NOMO-1 treated with dmso at 0.1 percent for 144 hours (cell line): ENCODE measurements at regions not wholly inside any gene's neighbourhood (a gene's known extent, or its start where the extent isn't known, plus 50 kb on each side); places are given as distances from the start of the nearest gene placed in this dataset.
"Not testable (repeated sequence)": the region's sequence is repeated elsewhere in the genome, so short reads cannot be mapped to it uniquely, and the experiment has no call there.

Source experiments
- DNase-seq: peaks from one replicate; lab custom pipeline; 2025; ENCODE audit not compliant: unreplicated experiment; lab: John Stamatoyannopoulos, UW

DNA sequence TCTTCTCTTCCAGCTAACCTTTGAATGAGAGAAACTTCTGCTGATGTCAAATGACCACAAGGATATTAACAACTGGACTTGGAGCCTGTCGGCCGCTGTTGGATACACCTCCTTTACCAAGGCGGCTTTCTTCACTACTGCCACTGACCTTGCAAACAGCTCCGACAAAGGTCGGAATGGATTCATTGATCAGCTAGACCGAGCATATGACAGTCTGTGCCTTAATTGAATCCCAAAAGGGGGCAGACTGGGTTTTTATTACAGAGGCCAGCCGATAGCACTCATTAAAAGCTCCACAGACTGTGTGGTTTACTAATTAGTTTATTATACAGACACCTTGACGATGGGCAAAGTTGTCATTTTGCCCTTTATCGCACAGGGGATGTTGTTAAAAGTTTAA lies 394.5 kb downstream of the RERGL start:
- DNase-seq: no peak

DNA sequence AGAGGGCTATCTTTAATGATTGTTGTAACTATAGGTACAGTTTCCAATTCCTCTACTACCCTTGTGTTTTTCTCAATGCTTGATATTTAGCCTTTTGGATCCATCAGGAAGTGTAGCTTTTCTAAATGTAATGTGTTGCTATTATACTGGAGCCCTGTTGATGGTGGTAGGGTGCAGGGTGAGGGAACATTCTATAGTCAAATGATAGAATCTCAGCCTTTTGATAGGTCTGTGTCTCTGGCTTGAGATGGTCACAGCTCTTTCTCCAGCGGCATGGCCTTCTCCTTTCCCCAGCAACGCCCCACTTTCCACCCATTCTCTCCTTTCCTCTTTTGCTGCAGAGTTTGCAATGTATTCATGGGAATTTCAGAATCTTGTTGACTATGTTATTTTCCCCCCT lies 398.6 kb downstream of the RERGL start:
- no peak for DNase-seq

DNA sequence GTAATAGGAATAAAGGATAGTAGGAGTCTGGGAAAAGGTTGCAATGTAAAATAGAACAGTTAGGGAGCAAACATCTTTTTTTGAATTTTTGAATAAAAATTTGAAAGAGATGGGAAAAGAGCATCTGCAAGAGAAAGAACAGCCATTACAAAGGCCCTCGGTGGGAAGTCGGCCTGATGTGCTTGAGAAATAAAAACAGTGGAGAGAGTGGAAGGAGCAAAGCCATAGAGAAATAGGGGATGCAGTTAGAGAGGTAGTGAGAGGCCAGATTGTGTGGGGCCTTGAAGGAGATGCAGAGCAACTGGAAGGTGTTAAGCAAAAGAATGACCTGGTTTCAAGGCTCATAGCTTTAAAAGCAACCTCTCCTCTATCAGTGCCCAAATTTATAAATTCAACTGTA lies 409.8 kb downstream of the RERGL start:
- DNase-seq: no peak

DNA sequence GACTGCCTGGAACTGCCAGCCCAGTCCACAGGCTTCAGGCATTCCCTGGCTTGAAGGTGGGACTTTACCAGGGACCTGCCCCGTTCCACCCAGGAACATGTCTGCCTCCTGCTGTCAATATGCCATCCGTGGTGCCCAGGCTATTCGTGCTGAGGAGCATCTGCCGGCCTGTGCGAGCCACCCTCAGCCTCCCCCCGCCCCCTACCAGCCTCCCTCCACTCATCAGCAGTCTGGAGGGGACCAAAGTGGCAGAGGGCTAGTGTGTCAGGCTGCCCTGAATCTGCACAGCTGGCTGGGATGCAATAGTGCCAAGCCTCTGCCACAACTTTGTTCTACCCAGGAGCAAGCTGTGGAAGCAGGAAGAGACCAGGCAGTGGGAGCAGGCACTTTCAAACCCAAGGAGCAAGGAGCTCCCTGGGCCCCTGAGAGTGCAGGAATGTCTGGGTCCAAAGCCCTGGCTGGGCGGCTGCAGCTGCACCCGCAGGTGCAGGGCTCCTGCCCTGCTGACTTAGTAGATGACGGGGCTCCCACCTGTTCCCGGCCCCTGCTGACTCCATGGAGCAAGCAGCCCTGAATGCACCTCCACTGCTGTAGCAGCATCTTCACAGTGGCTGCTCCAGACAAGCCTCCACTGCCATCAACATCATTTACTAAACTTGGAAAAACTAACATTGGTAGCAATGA lies 423.2 kb downstream of the RERGL start:
- DNase-seq: no peak

- no peak for DNase-seq
Observed at GRCh38 chr12:17665839-17666238, 424.2 kb downstream of the RERGL start.

- DNase-seq: no peak
Observed at GRCh38 chr12:17661250-17661649, 428.7 kb downstream of the RERGL start.

DNA sequence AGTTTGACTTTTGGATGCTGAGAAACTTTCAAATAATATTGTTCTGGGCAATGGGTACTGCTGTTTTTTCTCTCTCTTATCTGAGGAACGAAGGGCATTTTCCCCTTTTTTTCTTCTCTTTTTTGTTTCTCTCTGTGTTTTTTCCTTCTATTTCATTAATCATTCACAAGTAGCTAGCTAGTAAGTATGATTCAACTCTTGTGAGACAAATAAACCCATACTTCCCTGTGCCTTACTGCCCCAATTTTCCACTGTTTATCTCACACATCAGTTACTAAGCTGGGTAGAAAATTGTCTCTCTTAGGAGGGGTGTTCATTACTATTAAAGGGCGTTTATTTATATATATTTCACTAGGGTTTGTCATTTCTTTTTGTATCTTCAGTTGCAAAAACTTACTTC lies 437.6 kb downstream of the RERGL start:
- no peak for DNase-seq

DNA sequence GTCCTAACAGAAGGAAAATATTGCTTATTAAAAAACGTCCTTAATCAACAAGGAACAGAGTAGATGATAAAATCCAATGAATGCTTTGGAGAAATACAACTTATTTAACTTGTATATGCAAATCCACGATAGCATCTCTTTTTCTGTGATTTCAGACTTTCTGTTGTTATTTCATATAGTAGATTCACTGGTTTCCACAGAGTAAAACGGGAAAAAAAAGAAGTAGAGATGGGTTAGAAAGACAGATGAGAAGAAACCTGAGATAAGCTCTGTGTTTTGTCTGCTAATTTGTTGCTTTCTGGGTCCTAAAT lies 447.7 kb downstream of the RERGL start:
- DNase-seq: no peak

DNA sequence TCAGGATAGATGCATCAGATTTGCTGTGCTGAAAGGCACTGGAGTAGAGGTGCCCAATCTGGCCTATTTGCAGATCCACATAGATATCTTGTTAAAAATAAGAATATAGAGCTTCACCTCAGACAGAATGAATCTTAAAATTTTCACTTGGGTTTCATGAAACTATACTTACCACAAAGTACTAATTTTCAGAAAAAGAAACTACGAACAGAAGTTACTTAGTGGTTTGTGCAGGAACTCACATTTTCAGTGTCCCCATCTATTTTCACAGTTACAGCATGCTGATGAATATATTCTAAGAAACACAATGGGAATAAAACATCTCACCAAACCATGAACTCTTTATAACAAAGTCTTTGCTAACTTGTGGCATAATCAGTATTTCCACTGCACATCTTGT lies 449.4 kb downstream of the RERGL start:
- DNase-seq: no peak

GRCh38 chr12:17618831-17619230 lies 471.2 kb downstream of the RERGL start:
- DNase-seq: no peak

GRCh38 chr12:17609701-17610100 lies 480.3 kb downstream of the RERGL start:
- no peak for DNase-seq

DNA sequence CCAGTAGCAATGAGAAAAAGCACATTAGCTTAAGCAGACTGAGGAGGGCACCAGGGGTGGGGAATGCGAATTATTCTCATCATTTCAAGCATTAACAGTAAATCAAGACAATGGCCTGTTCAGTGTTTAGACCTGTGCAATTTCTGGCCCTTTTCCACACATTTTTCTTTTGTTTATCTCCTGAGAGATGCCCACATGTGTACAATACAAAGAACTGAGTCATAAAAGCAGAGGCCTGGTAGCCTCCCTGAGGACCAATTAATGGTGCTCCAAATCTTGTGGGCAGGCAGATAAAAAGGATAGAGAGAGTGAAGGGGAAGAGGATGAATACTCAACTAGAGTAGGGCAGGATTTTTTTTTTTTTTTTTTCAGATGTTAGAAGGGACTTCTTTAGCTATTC lies 480.8 kb downstream of the RERGL start:
- no peak for DNase-seq

GRCh38 chr12:17595111-17595510 lies 494.9 kb downstream of the RERGL start:
- DNase-seq: no peak

- DNase-seq: no peak
Observed at GRCh38 chr12:17593715-17594406, 496.1 kb downstream of the RERGL start.

- no peak for DNase-seq
Observed at GRCh38 chr12:17592472-17592871, 497.5 kb downstream of the RERGL start.

- no peak for DNase-seq
Observed at GRCh38 chr12:17591005-17591681, 498.9 kb downstream of the RERGL start.

DNA sequence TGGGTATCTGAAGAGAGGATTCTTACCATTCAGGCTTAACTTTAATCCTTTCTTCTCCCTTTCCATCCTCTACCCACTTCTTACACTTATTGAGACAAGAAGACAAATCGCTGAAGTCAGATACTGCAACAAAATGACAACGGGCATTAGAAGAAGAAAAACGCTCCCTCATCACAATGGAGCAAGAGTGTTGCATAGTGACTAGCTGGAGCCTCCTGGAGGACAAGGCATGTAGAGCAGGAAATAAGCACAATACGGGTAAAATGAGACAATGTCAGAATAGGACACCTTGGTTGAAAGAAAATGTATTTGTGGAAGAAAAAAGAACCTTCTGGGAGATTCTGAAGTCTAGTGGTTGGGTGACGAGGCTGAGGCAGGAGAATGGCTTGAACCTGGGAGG lies 501.0 kb downstream of the RERGL start:
- no peak for DNase-seq

DNA sequence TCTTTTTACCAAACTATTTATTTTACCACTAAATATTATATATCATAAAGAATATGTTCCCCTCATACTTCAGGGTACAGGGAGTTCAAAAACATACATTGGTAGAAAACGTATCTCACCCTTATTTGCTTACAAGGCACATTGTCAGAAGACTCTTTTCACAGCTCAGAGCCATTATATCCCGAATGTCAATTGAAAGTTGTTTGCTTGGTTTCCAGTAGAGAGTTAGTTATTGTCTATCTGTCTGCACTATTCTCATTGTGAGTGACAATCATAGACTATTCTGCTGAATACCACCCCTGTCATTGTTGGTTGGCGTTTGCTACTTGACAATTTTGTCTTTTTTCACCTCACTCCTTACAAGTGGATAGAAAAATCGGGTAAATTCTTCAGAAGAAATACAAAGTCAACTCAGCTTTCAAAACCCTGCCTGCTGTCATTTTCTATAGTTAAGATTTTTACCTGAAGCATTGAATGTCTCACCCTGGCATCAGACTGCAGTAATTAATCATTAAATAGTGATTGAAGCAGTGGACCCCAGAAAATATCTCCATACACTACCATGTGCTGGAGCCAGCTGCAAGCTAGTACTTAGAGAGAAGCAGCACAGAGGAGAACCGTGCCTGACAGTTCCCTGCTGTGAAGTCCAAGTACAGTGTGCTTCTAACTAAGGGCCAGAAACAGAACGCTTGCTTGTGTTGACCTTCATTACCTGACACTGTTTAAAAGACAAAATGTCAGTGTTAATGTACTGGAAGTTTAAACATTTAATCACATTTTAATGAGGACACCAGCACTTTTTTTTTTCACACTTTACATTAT lies 510.6 kb downstream of the RERGL start:
- no peak for DNase-seq

GRCh38 chr12:17577405-17577804 lies 512.6 kb downstream of the RERGL start:
- no peak for DNase-seq

DNA sequence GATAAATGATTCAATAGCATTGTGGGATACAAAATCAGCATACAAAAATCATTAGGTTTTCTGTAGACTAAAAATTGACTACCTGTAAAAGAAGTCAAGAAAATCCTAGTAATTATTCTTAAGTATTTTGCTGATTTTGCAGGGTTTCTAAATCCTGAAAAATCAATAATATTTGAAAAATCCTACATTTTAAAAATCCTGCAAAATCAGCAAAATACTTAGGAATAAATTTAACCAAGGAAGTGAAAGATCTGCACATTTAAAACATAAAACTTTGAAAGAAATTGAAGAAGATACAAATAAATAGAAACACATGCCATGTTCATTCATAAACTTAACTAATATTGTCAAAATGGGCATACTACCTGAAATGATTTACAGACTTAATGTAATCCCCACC lies 517.7 kb downstream of the RERGL start:
- DNase-seq: no peak

- DNase-seq: no peak
Observed at GRCh38 chr12:17571047-17571446, 518.9 kb downstream of the RERGL start.

GRCh38 chr12:17564630-17565029 lies 525.4 kb downstream of the RERGL start:
- DNase-seq: not testable (repeated sequence)
